ENCODE measurements at regions not wholly inside any gene's neighbourhood (a gene's known extent, or its start where the extent isn't known, plus 50 kb on each side); places are given as distances from the start of the nearest gene placed in this dataset.

DNA sequence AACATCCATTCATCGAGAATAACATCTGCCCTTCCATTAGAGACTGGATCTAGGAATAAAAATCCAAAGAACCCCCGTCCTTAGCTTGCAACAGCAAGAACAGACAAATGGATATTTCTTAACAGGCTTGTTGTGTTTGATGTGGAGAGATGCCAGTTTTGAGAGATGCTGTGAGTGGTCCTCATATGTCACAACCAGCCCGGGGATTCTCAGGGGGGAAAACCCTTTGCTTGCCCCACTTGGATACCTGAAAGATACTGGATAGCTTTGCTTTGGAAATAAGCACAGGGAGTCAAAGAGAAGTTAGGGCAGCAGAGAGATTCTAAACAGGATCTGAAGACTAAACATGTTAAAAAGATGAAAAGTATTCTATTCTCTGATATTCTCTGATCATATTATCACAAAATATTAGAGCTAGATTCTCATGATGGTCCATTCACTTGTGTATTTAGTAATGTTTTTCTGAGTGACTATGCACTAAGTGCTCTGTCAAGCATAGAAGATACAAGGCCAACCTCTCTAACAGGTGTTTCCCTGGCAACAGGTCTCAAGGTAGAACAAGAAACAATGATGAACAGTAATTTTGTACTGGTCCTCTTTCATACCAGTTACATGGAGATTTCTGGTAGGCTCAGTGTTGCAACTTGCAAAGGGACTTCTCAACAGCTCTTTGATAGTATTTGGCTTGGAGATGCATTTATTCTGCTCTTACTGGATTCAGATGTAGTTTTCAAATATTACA is 348.2 kb downstream of the MYCN start:
- DNase-seq, result no peak

DNA sequence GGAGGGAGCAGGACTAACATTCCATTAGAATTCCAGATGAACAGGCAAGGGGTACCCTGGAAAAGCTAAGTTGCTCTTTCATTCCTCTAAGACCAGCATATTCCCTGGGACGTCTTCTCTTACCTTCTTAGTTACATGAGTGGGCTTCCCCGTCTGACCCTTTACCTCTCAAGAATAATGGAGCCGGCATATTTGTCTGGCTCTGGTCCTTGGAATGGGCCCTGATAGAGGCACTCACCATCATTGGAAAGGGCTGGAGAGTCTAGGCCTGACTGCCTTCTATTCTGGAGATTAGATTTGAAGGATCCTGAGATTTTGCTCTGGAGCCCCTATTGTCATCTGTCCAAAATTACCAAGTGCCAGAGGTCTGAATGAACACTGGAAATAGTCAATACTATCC is 347.5 kb downstream of the MYCN start:
- DNase-seq, result no peak

DNA sequence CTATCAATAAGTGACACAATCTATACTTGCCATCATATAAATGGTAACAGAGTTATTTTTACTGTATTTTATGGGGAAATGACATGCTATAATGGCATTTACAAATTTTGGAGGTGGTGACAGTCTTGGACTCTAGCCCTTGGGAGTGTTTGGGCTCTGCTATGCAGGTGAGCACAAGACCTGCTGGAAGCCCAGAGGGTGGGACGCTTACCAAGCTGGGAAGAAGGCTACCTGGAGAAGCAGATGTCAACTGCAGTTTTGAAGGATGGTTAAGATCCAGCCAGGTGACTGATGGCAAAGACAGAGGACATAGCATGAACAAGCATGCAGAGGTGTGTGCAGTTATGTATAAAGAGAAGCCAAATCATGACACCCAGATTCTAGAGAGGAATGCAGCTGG is 346.9 kb downstream of the MYCN start:
- DNase-seq, result no peak

DNA sequence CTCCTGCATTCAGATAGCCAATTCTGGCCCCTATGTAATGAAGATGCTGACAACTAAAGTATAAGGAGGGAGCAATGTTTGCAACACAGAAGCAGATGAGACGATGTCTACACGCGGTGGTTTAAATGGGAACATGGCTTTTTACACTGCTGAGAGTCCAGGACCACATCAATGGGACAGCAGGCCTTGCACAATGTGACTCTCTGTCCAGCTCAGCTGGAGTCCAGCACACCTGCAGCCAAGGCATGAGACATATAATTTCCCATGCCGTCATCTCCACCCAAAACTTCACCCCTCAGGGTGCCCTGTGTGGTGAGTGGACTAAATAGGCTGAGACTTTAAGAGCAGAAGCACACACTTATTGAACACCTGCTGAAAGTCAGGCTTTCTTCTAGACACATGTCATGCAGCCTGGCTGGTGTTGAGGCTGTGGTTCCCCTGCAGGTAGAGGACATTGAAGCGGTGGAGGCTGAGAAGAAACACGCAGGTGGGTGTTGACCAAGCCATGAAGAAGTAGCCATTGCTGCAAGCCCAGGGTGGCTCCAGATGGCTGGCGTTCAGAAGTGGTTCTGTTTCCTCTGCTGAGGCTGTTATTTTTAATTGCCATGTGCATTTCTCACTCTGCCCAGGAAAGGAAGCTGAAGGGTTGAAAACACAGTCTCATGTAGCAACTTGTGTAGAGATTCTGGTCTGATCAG is 345.6 kb downstream of the MYCN start:
- no peak for DNase-seq

DNA sequence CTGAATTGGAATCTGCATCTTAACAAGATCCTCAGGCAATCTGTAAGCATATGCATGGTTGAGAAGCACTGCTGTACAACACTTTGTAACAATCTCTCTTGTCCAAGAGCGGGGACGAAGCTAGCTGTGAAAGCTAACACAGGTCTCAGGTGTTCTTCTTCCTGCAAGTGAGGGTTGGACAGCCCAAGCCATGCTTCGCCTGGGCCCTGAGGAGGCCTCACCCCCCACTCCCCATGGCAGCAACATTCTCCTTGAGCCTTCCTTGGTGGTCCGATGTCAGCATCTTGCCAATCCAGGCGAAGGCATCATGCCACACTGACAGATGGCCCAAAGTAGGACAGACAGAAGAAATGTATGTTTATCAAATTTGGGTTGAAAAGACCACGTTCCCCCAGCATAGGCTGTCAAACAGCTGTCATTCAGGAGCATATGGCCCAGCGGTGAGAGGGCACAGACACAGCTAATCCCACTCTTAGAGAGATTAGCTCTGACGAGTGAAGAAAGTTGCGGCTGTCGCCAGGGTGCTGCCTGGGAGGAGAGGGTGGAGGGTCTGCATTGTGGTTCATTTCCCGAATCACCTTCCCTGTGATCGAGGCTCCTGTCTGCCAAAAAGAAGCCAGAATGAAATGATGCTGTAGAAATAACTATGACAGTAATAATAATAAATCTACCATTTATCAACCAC is 344.7 kb downstream of the MYCN start:
- DNase-seq, result no peak

DNA sequence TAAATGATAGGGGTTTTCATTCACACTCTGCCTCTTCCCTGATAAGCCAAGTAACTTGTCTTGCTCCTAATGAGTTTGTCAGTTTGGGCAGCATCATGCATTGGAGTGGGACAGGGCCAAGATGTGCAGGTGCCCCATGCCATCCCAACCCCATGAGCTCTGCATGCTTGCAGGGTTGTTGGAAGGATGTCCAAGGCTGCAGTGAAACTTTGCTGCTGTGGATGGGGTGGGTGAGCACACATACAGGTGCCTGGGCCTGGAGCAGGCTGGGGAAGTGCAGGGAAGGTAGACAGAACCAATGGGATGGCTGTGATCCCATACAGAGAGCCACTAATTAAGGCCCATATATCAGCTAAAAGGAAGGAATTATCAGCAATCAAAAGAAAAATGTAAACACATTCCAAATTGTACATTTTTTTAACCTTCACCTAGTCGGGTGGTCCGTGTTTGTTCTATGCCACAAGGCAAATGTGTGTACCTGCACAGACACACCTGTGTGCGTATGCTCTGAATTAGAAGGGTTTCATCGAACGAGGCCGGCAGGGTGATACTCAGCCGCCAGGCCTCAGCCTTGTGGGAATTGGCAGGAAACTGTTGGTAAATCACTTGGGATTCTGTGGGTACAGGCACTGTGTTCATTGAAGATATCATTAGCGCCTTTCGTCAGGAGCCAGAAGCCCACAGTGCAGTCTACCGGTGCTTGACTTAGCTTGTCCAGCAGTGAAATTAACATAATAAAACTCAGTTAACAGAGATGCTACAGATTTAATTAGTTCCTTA is 342.9 kb downstream of the MYCN start:
- no peak for DNase-seq

DNA sequence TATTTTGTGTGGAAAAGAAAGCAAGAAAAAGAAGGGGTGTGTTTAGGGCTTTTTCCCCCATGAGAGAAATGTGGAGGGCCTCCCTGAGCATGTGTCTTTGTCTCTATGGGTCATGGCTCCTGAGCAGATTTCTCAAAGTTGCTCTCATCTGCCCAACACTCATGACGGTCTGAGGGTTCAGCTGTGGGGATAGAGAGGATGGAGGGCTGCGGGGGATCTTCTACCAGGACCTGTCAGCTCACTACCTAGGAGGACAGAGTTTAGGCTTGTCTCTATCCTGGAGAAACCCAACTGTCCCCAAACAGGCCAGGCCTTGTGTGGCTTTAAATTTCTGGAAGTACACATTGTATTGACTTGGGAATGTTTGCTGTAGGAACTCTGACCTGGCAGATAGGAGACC is 342.2 kb downstream of the MYCN start:
- DNase-seq, result no peak

DNA sequence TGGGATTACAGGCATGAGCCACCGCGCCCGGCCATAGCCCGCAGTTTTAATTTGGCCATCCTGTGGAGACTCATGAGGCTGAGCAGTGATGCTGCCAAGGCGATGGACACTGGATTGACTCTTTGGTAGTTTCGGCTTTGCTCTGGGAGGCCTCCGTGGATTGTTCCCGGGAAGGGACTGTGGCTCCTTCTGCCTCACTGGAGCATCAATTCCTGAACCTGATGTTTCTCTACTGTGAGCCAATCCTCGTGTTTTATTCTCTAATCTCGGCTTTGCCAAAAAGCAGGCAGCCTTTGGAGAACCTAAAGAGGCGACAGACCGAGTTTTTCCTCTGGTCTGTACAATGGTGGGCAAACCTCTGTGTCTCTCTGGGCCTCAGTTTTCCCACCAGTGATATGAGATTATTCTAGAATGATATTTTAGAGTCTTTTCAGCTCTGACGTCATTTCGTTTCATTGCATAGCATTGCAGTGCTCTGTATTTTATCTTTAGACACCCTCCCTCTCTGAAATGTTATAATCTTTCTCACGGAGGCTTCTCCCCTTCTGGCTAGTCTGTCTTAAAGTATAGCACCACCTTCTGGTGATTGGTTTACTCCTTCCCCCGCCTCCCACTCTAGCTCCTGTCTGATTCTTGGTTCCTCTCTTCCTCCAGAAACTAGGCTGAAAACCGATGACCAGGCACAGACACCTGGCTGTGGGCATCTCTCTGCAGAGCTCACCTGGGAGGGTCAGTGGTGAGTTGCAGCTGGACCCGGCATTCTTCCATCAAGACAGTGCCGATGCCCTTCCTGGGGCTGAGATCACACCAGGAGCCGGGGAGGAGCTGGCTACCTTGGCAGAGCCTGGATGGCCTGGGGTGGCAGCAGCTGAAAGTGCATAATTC is 341.3 kb downstream of the MYCN start:
- DNase-seq, result no peak

DNA sequence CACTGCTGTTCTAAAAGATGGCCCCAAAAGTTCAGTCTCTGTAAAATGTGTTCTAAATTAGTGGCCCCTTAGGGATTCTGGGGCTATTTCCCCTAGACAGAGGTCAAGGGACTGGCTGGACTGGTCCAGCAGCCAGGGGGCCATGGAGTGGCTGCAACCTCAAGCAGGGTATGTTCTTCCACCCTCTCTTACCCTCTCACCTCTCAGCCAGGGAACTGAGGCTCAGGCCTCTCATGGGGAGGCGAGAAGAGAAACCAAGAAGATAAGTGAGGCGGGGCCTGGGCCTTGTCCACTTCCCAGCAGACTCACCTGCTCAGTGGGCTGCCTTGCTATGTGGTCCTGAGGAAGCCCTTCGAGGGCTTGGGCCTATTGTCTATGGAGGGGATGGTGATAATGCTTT is 339.7 kb downstream of the MYCN start:
- no peak for DNase-seq

DNA sequence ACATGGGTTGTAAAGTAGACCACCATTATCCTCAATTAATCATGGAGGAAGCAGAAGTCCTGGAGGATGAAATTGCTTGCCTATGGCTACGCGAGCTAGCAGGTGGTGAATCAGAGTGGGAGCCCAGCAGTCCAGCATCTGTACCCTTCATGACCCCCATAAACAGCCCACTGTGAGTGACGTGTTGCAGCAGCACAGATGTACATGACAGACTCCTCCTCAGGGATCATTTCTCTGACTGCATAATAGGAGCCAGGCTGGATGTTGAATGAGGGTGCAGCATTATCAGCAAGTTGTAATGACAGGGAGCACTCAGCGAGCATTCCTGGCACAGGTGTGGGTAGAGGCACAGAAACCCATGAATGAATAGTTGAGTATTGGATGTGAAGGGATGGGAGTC is 339.3 kb downstream of the MYCN start:
- no peak for DNase-seq

DNA sequence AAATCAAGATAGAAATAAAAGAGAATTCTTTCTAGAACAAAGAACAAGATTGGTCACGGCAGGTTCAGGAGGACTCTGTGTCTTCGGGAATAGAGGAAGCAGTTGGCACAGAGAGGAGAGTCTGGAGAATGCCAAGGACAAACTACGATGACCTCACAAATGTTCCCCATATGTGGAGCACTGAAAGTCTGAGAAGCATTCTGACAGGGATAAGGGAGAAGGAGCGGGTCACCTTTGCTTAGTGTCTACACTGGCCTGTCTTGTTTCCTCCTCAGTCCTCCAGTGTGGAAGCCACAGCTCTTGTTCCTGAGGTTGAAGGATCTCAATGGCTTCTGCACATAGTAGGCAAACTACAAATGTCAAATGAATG is 338.8 kb downstream of the MYCN start:
- DNase-seq, result no peak

DNA sequence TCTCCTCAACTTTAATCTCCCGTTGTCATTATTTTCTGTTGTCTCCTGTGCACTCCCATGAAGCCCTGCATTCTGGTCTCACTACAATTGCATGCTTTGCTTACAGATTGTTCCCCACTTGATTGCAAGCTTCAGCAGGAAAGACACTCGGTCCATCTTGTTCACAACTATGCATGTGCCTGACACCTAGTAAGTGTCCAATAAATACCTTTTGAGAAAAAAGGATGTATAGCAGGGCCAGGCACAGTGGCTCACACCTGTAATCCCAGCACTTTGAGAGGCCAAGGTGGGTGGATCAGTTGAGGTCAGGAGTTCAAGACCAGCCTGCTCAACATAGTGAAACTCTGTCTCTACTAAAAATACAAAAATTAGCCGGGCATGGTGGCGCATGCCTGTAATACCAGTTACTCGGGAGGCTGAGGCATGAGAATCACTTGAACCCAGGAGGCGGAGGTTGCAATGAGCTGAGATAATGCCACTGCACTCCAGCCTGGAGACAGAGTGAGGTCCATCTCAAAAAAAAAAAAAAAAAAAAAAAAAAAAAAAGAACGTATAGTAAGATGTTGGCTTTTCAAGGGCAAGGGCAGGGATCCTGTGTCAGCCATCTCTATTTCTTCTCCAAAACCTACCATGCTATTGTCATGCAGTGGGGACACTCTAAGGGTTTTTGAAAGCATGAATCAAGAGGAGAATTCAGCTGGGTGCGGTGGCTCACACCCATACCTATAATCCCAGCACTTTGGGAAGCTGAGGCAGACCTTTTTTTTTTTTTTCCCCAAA is 338.3 kb downstream of the MYCN start:
- DNase-seq, result no peak

DNA sequence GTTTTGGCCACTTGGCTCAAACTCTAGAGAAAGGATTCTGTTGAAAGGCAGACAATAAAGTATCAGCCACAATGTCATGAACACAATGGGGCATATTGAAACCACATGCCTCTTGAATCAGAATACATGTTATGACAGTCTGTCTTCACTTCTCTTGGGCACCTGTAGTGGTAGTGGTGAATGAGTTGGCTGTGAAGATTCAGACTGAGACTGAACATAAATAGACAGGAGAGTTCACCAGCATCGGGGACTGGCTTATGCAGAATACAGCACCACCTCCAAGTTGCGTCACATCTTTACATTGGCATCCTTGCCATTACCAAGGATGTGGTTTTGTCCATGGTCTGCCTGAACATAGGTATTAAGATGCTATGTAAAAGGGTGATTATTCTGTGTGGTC is 336.8 kb downstream of the MYCN start:
- no peak for DNase-seq

DNA sequence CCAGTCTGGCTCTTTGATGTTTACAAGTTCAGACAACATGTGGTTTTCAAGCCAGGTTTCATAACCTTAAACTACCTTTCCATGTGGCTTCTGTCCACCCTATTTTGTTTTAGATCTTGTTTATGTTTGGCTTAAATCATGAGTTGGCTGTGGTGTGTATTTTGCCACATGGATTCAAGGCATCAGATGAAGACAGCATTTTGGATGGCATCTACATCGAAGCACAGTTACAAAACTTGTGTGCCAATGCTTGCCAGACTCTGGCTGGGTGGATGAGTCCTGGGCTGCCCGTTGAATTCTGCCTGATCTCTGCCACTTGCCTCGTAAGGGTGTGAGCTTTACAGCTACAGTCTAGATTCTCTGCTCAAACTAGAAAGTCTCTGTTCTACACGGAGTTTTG is 335.3 kb downstream of the MYCN start:
- no peak for DNase-seq

DNA sequence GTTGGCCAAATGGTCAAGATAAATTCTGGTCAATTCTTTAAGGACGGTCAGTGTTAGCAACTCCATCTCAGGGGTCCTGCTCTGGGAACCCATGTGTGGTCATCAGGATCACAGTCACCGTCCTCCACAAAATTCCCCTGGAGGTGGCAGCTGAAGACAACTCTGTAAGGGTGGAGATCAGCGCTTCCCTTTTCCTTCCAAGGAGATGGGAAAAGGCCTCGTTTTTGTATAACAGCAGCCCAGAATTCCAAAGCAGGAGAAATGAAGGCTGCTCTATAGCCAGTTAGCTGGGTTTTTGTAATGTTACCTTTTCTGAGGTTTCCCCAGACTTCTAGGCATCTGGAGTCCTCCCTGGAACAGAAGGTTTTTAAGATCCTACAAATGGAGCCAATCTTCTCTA is 334.8 kb downstream of the MYCN start:
- DNase-seq, result no peak

DNA sequence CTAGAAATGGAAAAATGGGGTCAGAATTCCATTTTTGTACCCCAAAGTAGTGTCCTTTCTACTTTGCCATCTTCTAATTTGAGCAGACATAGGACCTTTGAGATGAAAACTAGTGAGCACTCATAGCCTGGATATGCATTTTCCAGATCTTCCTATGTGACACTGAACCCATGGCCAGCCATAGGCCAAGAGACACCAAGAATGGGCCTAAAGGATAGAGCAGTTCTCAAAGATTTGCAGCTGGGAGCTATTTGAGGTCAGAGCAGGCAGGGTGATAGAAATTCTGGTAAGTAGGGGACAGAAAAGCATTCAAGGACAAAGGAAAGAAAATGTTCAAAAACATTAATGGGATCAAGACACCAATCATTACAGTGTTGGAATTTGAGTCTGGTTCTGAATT is 332.8 kb downstream of the MYCN start:
- DNase-seq, result no peak

DNA sequence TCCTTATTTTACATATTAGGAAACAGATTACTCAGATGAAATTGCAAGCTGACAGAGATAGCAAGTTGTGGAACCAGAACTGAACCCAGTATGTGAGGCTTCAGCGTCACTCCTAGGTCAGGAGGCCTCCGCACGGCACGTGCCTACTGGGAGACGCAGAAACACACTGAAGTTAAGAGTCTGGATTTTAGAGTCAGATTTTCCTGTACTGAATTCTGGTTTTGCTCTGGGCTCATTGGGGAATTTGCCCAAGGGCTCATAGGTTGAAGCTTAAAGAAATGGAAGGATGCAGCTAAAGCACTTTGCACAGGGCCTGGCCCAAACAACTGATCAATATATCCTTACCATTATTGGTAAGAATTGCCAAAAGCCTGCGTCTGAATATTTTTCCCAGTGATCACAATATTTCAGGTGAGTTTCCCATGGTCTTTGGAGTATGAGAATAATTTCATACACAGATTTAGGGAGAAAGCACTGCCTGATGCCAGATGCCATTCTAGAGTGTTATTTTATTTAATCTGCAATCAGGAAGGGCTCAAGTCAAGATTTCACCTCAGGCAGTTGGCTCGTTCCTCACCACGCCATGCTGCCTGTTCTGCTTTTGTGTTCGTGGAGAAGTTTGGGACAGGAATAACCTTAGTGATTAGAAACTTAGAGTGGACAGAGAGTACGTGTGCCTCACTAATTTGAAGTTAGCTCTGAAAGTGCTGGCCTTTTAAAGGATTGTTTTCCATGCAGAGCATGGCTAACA is 331.9 kb downstream of the MYCN start:
- no peak for DNase-seq

DNA sequence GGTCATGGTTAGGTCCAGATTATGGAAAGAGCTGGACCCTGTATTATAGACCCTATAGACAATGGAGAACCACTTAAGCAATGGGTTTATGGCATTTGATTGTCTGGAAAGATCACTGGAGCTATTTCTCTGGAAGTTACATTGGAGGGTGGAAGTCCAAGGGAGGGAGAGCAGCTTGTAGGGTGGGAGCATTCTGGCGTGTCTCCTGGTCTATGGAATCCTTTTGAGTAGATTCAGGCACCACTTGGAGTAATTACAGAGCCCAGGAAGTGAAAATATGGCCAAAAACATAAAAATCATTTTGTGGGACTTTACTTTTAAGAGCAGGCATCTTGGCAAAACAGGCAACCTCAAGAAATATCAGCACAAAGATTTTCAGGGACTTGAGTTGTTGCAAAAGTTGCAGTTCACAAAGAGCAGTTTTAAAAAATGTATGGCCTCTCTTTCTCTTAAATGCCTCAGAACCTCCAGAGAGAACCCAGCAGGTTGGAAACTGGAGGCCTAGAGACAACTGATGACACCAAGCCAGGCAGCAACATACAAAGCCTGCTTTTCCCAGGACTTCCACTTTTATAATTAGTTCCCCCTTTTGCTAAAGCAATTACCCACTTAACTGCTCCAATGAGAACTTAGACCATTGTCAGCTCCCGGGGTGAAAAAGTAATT is 331.0 kb downstream of the MYCN start:
- no peak for DNase-seq

DNA sequence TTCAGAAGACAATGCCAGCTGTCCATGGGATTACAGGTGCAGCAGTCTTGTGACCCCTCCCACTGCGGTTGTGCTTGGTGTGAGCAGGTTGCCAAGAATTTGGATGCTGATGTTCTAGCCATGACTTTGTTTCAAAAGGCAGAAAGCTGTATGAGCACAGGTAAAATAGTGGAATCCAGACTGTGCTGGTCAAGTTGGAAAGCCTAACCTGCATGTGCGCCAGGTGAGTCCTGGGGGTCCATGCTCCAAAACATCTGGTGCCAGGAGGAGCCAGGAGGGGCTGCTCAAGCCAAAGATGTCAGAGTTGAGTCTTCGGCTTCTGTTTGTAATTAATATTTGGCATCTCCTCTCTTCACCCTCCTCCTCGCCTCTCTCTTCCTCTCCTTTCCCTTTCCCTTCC is 330.1 kb downstream of the MYCN start:
- DNase-seq, result no peak

DNA sequence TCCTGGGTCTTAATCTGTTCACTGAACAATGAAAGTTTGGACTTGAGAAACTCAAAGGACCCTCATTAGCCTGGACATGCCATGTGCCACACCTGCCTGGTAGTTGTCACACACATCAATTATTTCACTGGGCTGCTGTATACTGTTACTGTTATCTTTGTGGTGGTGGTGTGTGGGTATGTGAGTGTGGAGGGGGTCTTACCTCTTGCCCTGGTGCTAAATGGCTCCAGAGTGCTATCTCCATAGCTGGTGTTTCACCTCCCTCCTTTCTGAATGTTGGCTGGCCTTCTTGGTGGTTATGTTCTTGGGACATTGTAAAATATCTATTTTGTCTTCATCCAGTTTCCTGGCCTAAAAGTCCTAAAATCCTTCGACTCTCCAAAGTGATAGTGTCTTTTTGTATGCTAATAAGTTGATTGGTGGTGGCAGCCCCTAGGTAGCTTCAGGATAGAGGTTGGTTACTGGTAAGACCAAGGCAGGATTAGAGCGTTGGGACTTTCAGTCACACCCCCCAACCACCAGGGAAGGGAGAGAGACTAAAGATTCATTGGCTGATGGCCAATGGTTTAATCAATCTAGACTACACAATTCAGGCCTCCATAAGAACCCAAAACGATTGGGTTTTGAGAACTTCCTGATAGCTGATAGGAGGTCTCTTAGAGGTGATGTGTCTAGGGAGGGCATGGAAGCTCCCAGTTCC is 328.1 kb downstream of the MYCN start:
- no peak for DNase-seq
